ENCODE measurements at regions not wholly inside any gene's neighbourhood (a gene's known extent, or its start where the extent isn't known, plus 50 kb on each side); places are given as distances from the start of the nearest gene placed in this dataset.

GRCh38 chr10:28480628-28480965 is 52.3 kb upstream of the WAC start:
- TF ChIP-seq CBX5 (IDR thresholded peaks at IDR 0.05; ENCODE audit: low read depth) (no peak), ZBTB11 (CRISPR knock-in tag; IDR thresholded peaks at IDR 0.05) (no peak), CBFB (IDR thresholded peaks at IDR 0.05; ENCODE audit: low read depth) (no peak)

Measured in GM12878 (cell line).